ENCODE measurements at regions not wholly inside any gene's neighbourhood (a gene's known extent, or its start where the extent isn't known, plus 50 kb on each side); places are given as distances from the start of the nearest gene placed in this dataset.

DNA sequence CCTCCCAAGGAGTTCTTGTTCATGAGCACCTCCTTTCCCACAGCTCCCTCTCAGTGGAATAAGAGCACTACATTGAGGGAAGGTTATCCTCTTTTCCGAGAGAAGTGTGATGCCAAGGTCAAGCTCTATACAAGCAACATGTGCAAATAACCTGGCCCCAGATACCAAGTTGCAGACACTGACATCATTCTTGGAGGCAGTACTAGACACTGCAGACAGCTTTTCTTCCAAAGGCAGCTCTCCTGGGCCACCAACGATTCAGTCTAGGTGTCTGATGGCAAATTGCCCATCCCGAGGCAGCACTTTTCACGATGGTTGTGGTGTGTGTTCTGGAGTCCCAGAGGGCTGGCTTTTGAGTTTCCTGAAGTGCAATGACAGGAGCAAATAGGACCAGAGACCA is 384.9 kb downstream of the TLL1 start:
- TF ChIP-seq EZH2 (IDR thresholded peaks at IDR 0.05), result no peak
- TF ChIP-seq, protein P1, sequence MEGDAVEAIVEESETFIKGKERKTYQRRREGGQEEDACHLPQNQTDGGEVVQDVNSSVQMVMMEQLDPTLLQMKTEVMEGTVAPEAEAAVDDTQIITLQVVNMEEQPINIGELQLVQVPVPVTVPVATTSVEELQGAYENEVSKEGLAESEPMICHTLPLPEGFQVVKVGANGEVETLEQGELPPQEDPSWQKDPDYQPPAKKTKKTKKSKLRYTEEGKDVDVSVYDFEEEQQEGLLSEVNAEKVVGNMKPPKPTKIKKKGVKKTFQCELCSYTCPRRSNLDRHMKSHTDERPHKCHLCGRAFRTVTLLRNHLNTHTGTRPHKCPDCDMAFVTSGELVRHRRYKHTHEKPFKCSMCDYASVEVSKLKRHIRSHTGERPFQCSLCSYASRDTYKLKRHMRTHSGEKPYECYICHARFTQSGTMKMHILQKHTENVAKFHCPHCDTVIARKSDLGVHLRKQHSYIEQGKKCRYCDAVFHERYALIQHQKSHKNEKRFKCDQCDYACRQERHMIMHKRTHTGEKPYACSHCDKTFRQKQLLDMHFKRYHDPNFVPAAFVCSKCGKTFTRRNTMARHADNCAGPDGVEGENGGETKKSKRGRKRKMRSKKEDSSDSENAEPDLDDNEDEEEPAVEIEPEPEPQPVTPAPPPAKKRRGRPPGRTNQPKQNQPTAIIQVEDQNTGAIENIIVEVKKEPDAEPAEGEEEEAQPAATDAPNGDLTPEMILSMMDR (IDR thresholded peaks at IDR 0.05), result no peak
